ENCODE measurements at regions not wholly inside any gene's neighbourhood (a gene's known extent, or its start where the extent isn't known, plus 50 kb on each side); places are given as distances from the start of the nearest gene placed in this dataset.
"Not testable (repeated sequence)": the region's sequence is repeated elsewhere in the genome, so short reads cannot be mapped to it uniquely, and the experiment has no call there.

DNA sequence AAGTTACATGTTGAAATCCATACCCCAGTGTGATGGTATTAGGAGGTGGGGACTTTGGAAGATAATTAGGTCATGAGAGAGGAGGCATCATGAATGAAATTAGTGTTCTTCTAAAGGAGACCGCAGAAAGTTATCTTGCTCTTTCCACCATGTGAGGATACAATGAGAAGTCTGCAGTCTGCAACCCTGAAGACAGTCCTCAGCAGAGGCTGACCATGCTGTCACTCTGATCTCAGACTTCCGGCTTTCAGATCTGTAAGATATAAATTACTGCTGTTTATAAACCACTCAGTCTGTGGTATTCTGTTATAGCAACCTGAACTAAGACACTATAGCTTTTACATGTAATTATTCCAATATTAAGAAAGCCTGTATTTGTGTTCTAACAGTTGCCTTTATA, 116.7 kb upstream of the CES5A start:
- no peak for DNase-seq (ENCODE audit: low read depth in 1 of 2, low spot score in 1 of 2)
- no peak for TF ChIP-seq JUND (IDR thresholded peaks at IDR 0.05; ENCODE audit: low read depth)
- in situ Hi-C loops (cut with HindIII; ENCODE audit: low pct_unique_long_range_greater_than_20kb, low sequenced_read_pairs) = no loop called here

- in situ Hi-C loops (cut with HindIII; ENCODE audit: low pct_unique_long_range_greater_than_20kb, low sequenced_read_pairs) = no loop called here
- TF ChIP-seq JUND (IDR thresholded peaks at IDR 0.05; ENCODE audit: low read depth) = no peak
These were observed 114.4 kb upstream of the CES5A start for GRCh38 chr16:55989569-55989907.

GRCh38 chr16:55988850-55989568, 113.8 kb upstream of the CES5A start:
- DNase-seq (ENCODE audit: low read depth in 1 of 2, low spot score in 1 of 2); in situ Hi-C loops (cut with HindIII; ENCODE audit: low pct_unique_long_range_greater_than_20kb, low sequenced_read_pairs): not testable (repeated sequence)

More at GRCh38 chr16:55989569-55989907, 114.4 kb upstream of the CES5A start:
- no peak for DNase-seq (ENCODE audit: low read depth in 1 of 2, low spot score in 1 of 2)

DNA sequence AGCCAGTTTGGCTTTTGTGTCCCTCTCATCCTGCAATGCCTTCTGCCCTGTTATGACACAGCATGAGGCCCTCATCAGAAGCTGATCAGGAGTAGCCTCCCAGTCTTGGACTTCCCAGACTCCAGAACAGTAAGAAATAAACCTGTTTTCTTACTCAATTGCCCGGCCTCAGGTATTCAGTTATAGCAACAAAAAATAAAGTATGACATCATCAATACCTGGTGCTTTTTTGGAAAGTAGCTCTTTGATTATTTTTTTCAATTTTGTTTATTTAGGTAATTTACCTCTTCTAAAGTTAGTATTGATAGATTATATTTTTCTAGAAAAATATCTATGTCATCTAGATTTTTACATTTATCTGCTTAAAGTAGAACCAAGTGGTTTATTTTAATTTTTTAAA, 112.8 kb upstream of the CES5A start:
- in situ Hi-C loops (cut with HindIII; ENCODE audit: low pct_unique_long_range_greater_than_20kb, low sequenced_read_pairs) = no loop called here
- no peak for TF ChIP-seq JUND (IDR thresholded peaks at IDR 0.05; ENCODE audit: low read depth)
- DNase-seq (ENCODE audit: low read depth in 1 of 2, low spot score in 1 of 2) = no peak

GRCh38 chr16:55982597-55982996, 107.4 kb upstream of the CES5A start:
- TF ChIP-seq JUND (IDR thresholded peaks at IDR 0.05; ENCODE audit: low read depth) = no peak
- DNase-seq (ENCODE audit: low read depth in 1 of 2, low spot score in 1 of 2) = peak in 1 of 2 experiments; percentile 11
- in situ Hi-C loops (cut with HindIII; ENCODE audit: low pct_unique_long_range_greater_than_20kb, low sequenced_read_pairs) = no loop called here

GRCh38 chr16:55981557-55981956, 106.4 kb upstream of the CES5A start:
- in situ Hi-C loops (cut with HindIII; ENCODE audit: low pct_unique_long_range_greater_than_20kb, low sequenced_read_pairs) = no loop called here
- no peak for DNase-seq (ENCODE audit: low read depth in 1 of 2, low spot score in 1 of 2)
- no peak for TF ChIP-seq JUND (IDR thresholded peaks at IDR 0.05; ENCODE audit: low read depth)

DNA sequence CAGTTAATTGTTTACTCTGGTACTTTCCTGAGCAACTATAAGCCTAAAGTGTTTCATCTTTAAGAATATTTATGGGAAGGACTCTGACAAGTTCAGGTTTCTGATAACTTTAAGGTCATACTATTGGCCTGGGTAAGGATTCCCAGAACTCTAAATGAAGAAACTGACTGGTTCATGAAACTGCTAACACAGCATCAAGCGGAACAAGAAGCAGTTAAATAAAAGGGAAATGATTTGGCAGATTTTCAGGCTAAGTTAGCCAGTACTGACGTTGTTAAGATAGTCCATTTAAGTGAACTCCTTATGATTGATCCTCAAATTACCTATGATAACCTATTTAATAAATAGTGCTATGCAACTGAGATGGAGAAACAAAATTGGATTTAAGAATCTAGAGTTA, 101.6 kb upstream of the CES5A start:
- DNase-seq (ENCODE audit: low read depth in 1 of 2, low spot score in 1 of 2) = no peak
- in situ Hi-C loops (cut with HindIII; ENCODE audit: low pct_unique_long_range_greater_than_20kb, low sequenced_read_pairs) = no loop called here
- no peak for TF ChIP-seq JUND (IDR thresholded peaks at IDR 0.05; ENCODE audit: low read depth)

DNA sequence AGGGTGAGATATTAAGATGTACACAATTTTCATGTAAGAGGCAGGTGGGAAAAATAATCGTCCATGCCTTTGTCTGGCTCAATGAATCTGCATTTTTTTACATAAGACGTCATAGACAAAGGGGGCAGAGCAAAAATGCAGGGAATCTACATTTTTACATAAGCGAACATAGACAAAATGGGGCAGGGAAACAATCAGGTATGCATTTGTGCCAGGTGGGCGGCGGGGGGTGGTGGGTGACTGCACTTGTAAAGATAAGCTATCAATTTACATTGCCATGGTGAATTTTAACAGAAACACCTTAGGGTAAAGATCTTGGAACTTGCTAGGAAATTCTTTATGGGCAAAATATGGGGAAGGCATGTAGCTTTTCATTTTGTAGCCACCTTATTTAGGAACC, 96.3 kb upstream of the CES5A start:
- no peak for TF ChIP-seq JUND (IDR thresholded peaks at IDR 0.05; ENCODE audit: low read depth)
- in situ Hi-C loops (cut with HindIII; ENCODE audit: low pct_unique_long_range_greater_than_20kb, low sequenced_read_pairs) = no loop called here
- DNase-seq (ENCODE audit: low read depth in 1 of 2, low spot score in 1 of 2) = no peak

GRCh38 chr16:55968221-55968620, 93.0 kb upstream of the CES5A start:
- peak in 1 of 2 experiments; percentile 28 for DNase-seq (ENCODE audit: low read depth in 1 of 2, low spot score in 1 of 2)
- in situ Hi-C loops (cut with HindIII; ENCODE audit: low pct_unique_long_range_greater_than_20kb, low sequenced_read_pairs) = no loop called here
- TF ChIP-seq JUND (IDR thresholded peaks at IDR 0.05; ENCODE audit: low read depth) = no peak

DNA sequence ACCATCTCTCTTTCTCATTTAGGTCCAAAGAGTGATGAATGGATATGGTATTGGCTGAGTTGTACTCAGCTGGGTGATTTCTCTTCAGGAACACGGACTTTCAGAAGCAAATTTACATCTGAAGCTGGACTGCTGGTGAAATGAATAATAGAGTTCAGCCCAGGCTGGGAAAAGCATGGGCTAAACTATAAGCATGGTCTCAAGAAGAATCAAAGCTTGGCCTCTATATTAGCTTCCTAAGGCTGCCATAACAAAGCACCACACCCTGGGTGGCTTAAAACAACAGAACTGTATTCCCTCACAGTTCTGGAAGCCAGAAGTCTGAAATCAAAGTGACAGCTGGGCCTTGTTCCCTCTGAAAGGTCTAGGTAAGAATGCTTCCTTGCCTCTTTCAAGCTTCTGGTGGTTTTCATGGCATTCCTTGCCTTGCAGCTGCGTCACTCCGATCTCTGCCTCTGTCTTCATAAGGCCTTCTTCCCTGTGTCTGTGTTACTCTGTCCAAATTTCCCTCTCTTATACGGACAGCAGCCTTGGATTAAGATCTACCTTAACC, 89.8 kb upstream of the CES5A start:
- in situ Hi-C loops (cut with HindIII; ENCODE audit: low pct_unique_long_range_greater_than_20kb, low sequenced_read_pairs) = no loop called here
- TF ChIP-seq JUND (IDR thresholded peaks at IDR 0.05; ENCODE audit: low read depth) = no peak
- no peak for DNase-seq (ENCODE audit: low read depth in 1 of 2, low spot score in 1 of 2)

- no peak for DNase-seq (ENCODE audit: low read depth in 1 of 2, low spot score in 1 of 2)
- in situ Hi-C loops (cut with HindIII; ENCODE audit: low pct_unique_long_range_greater_than_20kb, low sequenced_read_pairs) = no loop called here
- no peak for TF ChIP-seq JUND (IDR thresholded peaks at IDR 0.05; ENCODE audit: low read depth)
These were observed 80.7 kb upstream of the CES5A start for GRCh38 chr16:55955845-55956244.

DNA sequence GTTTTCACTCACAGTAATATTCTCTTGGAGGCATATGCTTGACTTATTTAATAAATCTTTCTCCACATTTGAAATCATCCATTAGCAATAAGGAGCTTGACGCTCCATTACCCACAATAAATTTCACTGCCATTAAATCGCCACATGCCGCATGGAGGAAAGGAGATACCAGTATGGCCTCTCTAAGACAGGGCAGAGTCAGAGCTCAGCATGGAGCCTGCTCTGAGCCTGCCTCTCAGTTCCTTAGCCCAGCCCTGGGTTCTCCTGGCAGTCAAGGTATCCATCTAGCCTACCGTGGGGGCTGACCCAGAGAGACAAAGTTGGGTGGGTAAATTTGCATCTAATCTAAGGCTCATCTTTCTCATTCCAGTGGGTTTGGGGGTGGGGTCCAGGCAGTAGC, 80.3 kb upstream of the CES5A start:
- in situ Hi-C loops (cut with HindIII; ENCODE audit: low pct_unique_long_range_greater_than_20kb, low sequenced_read_pairs) = no loop called here
- TF ChIP-seq JUND (IDR thresholded peaks at IDR 0.05; ENCODE audit: low read depth) = no peak
- no peak for DNase-seq (ENCODE audit: low read depth in 1 of 2, low spot score in 1 of 2)

GRCh38 chr16:55954906-55955305, 79.7 kb upstream of the CES5A start:
- in situ Hi-C loops (cut with HindIII; ENCODE audit: low pct_unique_long_range_greater_than_20kb, low sequenced_read_pairs) = no loop called here
- no peak for TF ChIP-seq JUND (IDR thresholded peaks at IDR 0.05; ENCODE audit: low read depth)
- DNase-seq (ENCODE audit: low read depth in 1 of 2, low spot score in 1 of 2) = no peak

DNA sequence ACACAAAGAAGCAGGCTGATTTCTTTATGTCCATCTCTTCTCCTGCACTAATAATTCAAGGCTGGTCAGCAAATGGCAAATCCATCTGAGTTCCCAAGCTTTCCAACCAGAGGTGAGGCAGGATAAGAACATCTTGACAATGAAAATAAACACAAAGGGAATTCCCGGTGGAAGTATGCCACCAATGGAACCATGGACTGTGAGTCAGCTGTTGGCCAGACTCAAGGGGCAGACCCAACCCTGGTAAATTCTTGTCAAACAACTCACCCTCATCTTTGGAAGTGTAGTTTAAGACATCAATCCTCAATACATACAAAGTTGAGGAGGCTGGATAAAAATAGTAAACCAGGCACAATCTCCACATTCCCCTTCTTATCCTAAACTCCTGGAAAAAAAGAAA, 74.3 kb upstream of the CES5A start:
- no peak for DNase-seq (ENCODE audit: low read depth in 1 of 2, low spot score in 1 of 2)
- in situ Hi-C loops (cut with HindIII; ENCODE audit: low pct_unique_long_range_greater_than_20kb, low sequenced_read_pairs) = no loop called here
- no peak for TF ChIP-seq JUND (IDR thresholded peaks at IDR 0.05; ENCODE audit: low read depth)
